NOMO-1 (cell line): ENCODE measurements at regions not wholly inside any gene's neighbourhood (a gene's known extent, or its start where the extent isn't known, plus 50 kb on each side); places are given as distances from the start of the nearest gene placed in this dataset.
"Not testable (repeated sequence)": the region's sequence is repeated elsewhere in the genome, so short reads cannot be mapped to it uniquely, and the experiment has no call there.

ENCODE experiments used
- DNase-seq, 2 experiments: peaks; one replicate each; lab custom pipeline; 2025; ENCODE audit not compliant: unreplicated experiment in 2 of 2; lab: John Stamatoyannopoulos, UW

DNA sequence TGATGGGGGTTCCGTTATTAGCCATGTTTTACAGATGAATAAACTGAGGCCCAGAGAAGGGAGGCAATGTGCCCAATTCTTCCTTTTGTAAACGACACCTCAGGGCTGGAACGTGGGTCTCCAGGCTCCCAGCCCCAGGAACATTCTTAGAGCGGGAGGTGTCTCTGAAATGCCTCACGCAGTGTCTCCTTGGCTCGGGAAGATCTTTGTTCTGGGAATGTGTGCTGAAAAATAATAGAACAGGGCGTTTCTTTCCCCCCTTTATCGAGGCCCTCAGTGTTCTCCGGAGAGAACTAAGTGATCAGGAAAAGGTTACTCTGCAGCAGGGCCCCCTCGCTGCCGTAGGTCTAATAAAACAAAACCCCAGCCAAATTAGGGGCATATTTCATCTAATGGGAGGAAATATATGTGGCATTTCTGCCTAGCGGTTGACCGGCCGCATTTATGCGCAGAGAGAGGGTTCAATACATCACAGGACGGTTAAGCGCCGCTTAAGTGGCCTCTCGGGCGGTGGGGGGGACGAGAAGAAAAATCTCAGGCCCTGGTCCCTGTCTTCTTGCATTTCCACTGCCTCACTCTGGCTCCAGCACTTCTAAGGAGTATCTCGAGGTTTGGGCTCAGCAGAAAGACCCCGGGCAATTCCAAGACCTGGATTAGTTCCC lies 564.3 kb downstream of the MN1 start:
- no peak for DNase-seq

DNA sequence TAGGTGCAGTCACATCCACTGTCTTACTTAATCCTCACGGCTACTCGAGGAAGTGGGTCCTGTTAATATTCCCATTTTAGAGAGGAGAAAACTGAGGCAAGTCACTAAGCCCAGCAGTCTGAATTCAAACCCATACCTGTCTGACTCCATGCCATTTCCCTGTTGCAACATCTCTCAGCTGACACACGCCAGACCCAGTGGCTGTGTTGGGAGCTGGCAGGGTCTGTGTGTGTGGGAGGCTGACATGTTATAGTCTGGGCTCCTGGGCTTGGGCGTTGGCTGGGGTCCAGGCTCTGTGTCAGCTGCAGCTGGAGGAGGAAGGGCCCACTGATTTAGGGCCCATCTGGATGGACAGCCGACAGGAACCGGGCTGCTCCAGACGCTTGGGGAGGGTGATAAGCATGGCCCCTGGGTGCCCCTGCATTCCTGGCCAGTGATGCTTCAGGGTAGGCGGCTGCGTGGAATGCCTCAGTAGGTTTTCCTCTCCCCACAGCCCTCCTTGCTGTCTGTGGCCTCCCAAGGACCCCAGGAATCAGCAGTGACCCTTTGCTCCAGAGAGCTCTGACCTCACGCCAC lies 562.5 kb downstream of the MN1 start:
- no peak for DNase-seq

DNA sequence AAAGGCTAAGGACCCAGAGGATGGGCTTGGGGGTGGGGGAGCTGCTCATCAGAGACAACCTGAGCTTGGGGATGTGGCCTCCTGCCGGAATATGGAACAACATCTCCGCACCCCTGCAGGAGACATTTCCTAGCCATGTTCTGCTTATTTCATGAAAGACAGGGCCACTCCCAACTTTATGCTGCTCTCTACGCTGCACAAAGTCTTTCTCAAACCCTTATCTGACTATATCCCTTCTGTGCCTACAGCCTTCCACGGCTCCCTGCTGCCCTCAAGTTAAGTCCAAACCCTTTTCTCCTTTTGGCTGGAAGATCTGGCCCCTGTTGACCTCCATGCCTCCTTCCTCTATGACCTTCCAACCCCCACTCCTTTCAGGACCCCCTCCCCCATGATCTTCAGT lies 562.0 kb downstream of the MN1 start:
- DNase-seq, result no peak

DNA sequence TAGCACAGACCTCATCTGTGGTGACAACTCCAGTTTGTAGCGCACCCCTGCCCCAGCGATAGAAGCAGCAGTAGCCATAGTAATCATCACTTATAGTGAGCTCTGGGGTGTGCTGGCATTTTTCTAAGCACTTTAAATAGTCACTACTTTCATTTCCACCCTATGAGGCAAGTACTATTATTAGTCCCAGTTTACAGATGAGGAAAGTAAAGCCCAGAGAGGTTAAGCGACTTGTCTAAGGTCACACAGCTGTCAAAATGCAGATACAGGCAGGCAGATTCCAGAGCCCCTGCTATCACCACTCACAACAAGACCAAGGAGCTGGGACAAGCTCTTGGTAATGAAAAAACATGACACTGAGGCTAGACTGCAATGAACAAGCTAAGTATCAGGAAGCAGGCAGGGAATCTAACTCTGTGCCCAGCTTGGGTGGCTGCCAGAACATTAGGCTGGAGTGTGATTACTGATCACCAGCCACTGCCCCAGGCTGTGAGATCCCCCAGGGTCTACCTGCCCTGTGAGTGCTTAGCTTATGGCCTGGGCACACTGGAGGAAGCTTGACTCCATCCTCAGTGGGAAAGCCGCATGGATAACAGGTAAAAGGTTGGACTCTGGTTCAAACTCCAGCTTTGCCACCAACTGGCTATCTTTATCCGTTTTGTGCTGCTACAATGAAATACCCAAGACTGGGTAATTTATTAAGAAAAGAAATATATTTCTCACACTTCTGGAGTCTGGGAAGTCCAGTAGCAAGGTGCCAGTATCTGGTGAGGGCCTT lies 561.1 kb downstream of the MN1 start:
- no peak for DNase-seq

DNA sequence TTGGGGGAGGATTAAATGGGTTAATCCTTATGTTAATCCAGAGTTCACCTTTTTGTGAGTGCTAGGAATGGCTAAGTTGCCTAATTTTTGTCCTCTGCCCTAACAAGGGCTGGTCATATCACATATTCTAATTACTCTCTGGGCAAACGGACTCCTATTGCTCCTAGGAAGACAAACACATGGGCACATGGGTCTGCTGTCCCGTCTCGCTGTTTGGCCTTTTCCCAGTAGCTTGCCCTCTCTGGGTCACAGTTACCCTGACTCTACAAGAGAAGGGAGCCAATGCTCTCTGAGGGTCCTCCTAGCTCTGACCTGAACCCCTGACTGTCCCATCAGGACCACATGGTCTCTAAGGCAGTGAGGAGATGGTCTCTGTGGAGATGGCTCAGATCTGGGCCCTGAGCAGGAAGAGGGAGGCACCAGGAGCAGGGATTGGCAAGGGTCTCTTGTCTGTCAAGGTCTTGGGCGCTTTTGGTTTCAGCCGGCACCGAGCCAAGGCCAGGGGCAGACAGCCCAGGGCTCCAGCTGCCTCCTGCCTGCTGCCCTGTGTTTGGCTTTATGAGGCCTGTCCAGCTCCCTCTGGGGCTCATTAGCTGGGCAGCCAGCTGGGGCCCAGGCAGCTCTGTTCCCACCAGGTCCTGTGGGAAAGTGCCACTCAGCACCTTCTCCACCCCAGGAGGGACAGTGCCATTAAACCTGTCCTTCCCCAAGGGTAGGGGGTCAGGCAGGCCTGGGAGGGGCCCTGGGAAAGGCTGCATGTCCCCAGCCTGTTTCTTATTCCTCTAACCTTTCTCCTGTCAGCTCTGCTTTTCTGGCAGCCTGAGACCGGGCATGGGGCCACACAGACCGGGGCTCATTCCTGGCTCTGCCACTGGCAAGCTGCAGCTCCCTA lies 559.9 kb downstream of the MN1 start:
- no peak for DNase-seq

DNA sequence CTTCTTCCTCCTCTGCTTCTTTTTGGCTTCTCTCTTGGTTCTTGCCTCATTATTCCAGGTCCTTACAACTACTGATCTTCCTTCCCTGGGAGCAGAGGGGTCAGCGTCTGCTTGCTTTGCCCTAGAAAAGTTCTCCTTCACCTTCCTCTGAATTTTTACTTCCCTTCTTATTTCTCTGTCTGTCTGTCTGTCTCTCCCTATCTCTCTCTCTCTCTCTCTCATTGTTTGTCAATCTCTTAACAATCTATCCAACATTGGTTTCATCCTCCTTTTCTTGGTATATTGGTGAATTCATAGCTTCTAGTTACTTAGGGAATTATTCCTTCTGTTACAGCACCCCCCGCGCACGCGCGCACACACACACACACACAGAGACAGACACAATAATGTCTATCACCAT lies 559.1 kb downstream of the MN1 start:
- no peak for DNase-seq

DNA sequence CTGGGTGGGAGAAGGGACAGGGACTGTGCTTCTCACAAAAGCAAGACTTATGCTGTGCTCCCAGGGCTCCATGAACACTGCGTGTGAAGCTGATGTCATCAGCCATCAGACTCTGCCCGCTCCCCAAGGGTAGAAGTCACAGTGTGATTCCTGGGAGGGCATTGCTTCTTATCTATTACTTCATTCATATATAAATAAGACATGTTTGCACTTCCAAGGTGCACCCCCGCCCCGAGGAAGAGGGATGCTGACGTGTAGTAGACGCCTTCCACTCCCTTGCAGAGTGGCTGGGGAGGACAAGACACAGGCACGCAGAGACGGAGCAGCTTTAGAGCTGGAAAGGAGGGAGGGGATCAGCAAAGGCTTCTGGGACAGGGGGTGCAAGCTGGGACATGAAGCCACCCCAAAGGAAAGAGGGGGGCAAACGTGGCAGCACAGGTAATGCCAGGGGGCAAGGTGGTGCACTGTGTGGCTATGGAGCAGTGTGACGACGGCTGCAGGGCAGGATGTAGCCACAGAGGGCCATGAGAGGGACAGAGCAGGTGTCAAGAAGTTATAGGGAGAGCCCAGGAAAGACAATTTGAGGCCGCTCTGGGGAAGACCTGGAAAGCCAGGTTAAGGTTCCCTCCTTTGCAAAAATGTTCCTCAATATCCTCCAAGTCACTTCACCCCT lies 558.5 kb downstream of the MN1 start:
- DNase-seq, result no peak

DNA sequence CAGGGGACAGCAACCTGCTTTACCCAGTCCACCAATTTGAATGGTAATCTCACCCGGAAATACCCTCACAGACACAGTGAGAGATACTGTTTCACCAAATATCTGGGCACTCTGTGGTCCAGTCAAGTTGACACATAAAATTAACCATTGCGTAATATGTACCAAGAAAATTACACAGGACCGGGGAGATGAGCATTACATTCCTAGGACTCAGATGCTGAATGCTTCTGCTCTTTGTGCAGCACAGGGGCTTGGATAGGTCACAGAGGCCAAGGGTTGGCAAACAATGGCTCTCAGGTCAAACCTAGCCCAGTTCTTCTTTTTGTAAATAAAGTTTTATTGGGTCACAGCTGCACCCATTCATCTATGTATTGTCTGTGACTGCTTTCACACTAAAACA lies 557.2 kb downstream of the MN1 start:
- DNase-seq, result no peak

DNA sequence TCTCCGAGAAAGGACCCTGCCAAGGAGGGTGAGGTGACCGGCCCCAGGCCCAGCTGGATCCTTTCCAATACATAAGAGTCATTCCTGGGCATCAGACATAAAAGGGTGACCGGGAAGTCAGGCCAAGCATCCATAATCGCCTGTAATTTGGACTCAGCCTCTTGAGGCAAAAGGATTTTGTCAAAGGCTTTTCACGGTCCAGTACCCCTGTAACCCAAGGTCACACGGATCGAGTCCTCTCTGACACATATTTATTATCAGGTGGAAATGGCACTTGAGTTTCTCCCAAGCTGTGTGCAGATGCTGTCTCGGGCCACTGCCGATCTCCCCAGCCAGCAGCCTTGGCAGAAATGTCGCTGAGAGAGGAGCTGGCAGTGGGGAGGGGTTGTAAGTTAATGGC lies 556.5 kb downstream of the MN1 start:
- no peak for DNase-seq

DNA sequence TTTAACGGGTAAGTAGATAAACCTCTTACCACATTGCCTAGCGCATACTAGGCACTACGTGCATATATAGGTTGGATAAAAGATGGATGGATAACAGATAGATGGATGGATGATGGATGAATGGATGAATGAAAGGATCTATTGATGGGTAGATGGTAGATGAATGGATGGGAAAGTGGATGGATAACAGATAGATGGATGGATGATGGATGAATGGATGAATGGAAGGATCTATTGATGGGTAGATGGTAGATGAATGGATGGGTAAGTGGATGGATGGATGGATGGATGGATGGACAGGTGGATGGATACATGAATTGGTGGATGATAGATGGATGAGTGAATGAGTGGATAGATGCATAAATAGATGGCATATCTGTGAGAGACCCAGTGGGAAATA lies 555.0 kb downstream of the MN1 start:
- DNase-seq, result no peak

DNA sequence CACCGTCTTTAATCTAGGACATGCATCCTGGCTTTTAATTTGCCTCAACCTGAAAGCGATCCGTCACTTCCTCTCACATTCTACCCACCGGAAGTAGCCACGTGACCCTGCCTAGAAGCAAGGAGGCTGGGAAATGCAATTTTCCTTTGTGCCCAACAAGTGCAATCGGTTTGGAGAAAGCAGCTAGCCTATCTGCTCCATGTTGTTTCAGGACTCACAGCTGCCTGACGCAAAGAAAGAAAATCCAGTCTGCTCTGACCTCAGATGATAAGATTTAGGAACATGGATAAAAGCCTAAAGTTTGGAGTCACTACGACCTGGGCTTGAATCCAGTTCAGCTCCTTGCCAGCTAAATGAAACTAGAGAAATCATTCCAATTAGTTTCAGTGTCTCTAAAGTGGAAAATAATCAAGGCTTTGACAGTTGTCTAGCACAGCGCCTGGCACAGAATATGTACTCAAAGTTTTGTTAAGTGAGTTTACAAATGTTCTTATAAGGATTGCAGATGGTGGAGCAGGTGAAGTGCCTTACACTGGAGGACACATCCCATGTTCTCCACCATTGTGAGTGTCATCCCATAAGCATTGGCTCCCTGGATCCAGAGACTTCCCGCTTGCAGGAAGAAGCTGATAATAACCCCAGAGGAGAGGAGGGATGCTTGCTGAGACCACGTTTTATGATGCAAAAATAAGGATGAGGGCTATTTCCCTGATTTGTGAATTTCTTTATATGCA lies 553.7 kb downstream of the MN1 start:
- DNase-seq, result no peak

DNA sequence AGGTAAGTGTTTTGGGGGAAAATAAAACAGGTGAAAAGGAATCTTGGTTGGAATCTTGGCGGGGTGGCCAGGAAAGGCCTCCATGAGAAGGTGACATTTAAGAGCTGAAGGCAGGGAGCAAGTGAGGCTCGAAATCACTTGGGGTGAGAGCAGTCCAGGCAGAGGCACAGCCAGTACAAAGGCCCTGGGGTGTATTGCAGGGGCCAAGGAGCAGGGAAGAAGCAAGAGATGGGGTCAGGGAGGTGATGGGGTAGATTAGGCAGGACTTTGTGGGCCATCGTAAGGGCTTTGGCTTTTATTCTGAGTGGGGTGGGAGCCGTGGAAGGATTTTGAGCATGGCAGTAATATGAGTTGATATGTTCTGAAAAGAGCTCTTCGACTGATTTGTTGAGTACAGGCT lies 551.1 kb downstream of the MN1 start:
- no peak for DNase-seq

DNA sequence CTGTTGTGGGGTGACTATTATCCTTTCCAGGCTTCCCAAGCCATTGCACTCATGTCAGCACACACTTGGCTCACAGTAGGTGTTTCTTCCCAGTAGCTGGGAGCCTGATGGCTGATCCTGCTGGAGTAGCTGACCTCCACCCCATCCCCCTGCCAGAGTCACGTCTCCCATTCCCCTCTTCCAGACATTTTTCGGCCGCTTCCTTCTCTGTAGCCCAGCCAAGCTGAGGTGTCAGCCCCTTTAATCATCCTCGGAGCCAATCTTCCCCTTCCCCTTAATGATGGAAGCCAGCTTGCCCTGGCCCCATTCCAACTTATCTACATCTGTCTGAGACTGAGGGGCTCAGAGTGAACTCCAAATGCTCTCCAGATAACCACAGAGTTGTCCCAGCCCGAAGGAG lies 550.7 kb downstream of the MN1 start:
- DNase-seq, result no peak

DNA sequence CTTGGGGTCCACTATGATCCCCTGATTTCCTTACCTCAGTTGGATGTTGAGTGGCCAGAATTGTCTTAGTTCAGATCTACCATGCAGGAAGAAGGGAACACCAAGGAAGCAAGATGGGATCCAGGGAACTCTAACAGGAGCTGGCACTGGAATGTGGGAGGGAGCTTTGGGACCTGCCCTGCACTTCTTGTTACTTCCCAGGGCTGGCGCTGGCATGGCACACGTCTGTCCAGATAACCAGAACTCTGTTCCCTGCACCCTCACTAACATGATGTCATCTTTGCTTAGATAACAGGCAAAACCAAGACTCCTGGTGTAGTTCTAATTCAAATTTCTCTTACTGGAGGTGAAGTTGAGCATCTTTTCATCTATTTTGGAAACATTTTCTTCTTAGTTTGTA lies 550.0 kb downstream of the MN1 start:
- DNase-seq, result no peak

DNA sequence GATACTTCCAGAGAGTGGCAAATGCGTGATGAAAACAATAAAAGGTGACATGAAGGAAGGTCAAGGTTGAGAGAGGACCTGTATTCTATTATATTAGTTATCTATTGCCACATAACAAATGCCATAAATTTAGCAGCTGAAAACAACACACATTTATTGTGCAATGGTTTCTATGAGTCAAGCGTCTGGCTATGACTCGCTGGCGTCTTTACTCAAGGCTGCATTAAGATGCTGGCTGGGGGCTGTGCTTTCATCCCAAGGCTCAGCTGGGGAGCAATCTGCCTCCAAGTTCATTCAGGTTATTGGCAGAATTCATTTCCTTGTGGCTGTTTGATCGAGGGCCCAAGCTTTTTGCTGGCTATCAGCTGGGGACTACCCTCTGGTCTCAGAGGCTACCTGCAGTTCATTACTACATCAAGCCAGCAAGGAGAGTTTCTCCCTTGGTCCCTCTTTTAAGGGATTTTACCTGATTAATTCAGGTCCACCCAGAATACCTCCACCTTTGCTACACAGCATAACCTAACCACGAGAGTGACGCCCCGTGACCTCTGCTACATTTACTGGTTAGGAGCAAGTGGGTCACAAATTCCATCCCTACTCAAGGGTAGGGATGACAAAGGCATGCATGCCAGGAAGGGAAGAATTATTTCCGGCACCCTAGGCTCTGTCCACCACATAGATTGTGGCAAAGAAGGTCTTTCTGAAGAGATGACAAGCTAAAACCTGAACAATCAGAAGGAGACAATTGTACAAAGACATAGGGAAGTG lies 549.1 kb downstream of the MN1 start:
- peak; percentile 5 to 59 for DNase-seq

DNA sequence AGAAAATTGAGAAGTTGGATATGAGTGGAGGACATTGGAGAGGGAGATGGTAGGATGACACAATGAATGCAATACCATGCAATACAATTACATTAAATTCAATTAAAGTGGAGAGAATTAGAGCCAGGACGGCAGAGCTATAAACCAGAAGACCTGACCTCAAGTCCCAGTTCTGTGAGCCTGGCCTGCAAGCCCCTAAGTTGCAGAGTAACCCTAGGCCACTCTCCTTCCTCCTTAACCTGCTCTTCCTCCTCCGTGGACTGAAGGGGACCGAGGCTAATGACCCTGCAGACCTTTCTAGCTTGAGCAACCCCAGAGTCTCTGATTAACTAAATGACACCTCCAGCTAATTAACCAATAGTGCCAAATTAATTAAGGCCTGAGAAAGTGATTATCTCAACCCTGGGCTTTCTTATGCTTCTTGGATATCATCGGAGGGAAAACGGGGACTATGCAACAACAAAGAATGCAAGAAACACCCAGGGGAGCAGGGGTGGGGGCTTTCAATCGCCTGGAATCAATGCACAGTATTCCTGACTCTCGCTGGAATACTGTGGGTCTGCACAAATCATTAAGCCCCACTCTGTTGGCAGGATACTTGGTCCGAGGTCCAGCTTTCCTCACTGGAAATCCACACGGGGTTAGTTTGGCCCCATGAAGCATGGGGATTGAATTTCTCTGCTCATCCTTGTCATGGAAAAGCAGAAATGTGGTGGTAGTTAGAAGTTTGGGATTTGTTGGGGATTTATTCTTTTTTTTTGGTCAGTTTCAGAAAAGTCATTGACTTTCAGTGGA lies 548.3 kb downstream of the MN1 start:
- DNase-seq, result no peak

DNA sequence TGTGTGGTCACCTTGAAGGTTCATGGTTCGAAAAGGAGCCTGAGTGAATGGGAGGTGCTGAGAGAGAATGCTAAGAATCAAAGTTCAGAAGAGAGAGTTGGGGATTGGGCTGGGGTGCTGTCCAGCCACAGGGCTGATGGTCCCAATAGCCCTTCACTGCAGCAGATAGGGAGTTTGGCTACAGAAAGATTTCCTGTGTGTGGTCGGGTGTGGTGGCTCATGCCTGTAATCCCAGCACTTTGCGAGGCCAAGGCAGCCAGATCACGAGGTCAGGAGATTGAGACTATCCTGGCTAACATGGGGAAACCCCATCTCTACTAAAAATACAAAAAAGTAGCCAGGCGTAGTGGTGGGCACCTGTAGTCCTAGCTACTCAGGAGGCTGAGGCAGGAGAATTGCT lies 547.5 kb downstream of the MN1 start:
- DNase-seq, result not testable (repeated sequence)

DNA sequence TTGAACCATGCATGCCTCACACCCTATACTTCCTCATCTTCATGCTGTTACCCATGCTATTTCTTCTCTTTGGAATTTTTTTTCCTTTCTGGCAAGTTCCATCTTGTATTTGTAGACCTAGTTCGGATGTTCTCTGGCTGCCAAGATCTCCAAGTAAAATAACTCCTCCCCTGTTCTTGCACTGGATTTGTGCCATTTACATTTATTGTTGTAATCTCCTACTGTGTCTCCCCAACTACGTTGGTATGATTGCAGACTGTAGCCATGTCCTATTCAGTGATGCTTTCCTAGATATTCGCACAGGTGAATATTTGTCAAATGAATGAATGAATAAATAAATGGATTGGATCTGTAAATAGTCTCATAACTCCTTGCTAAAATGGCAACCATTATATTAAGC lies 546.0 kb downstream of the MN1 start:
- no peak for DNase-seq

DNA sequence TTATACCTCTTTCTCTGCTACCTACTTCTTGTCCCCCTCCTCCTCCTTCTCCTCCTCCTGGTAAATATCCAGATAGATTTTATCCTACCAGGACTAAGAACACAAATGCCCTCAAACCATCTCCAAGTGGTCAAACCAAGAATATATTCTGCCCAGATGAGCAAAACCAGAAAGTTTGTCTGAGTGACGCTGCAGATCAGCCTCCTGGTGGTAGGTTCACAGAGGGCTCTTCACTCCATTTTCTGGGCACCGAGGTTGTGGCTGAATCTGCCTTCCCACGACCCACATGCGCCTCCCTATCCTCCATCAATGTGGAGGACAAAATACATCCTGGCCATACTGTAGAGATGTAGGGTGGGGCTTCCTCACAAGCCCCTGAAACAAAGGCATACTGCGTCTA lies 543.6 kb downstream of the MN1 start:
- DNase-seq, result no peak
